Lower leg skin (tissue), 4 donors: ENCODE measurements at regions not wholly inside any gene's neighbourhood (a gene's known extent, or its start where the extent isn't known, plus 50 kb on each side); places are given as distances from the start of the nearest gene placed in this dataset.
A peak's percentile ranks its signal among the peaks of the same experiment; 100 is the strongest.

Experiments
- DNase-seq, 2 donors: peaks; one replicate each; pipeline ENCODE4 v3.0.0-alpha.2; 2019; ENCODE audit warnings: low spot score in 2 of 2
- H3K4me3 ChIP-seq: fragments of 200-600 bp; sonication (generic); 2 replicates; pipeline ENCODE4 v1.5.1; 2017; ENCODE audit warnings: mild to moderate bottlenecking, low read depth; ENCODE audit not compliant: poor library complexity, severe bottlenecking
- CTCF ChIP-seq, 3 donors: fragments of 450-650 bp; IDR thresholded peaks; one replicate each; pipeline ENCODE4 v1.5.1; 2016; ENCODE audit warnings: antibody characterized with exemption in 3 of 3, mild to moderate bottlenecking in 3 of 3, moderate library complexity in 2 of 3
- POLR2A ChIP-seq, 2 donors: fragments of 450-650 bp; IDR thresholded peaks; one replicate each; pipeline ENCODE4 v1.6.1; 2016 to 2017; ENCODE audit warnings: antibody characterized with exemption in 2 of 2, mild to moderate bottlenecking in 1 of 2, moderate library complexity in 1 of 2
- WGBS, 2 donors: methylation state at CpG; one replicate each; pipeline ENCODE4 v1.1.5; 2018; 5-methylcytosine and 5-hydroxymethylcytosine counted together
- intact Hi-C: fragments of 100-400 bp; cut with DNase I; formaldehyde crosslinking; loops from one replicate; pipeline ENCODE4 v1.15.0; 2023; ENCODE audit warnings: low total_unique reads

- intact Hi-C loops = no loop called here
- 72 to 75% methylated on average over 12 to 13 of the region's 13 CpGs for WGBS, 2 donors
- DNase-seq = peak in 1 of 2 donors; percentile 62
- no peak overlapping the region for H3K4me3 ChIP-seq
- no peak for TF ChIP-seq POLR2A (IDR thresholded peaks at IDR 0.05)
- TF ChIP-seq CTCF (IDR thresholded peaks at IDR 0.05) = no peak
These were observed 51.7 kb upstream of the NANOS1 start for GRCh38 chr10:118977835-118978234.

GRCh38 chr10:118978316-118978997 lies 51.1 kb upstream of the NANOS1 start:
- 90 to 92% methylated on average over 10 to 14 of the region's 14 CpGs for WGBS, 2 donors
- no peak overlapping the region for H3K4me3 ChIP-seq
- TF ChIP-seq CTCF (IDR thresholded peaks at IDR 0.05) = no peak
- TF ChIP-seq POLR2A (IDR thresholded peaks at IDR 0.05) = no peak
- intact Hi-C loops = no loop called here
- peak in 1 of 2 donors; percentile 68 for DNase-seq

GRCh38 chr10:118978998-118979350 lies 50.5 kb upstream of the NANOS1 start:
- intact Hi-C loops = no loop called here
- TF ChIP-seq CTCF (IDR thresholded peaks at IDR 0.05) (no peak), POLR2A (IDR thresholded peaks at IDR 0.05) (no peak)
- no peak overlapping the region for H3K4me3 ChIP-seq
- DNase-seq = peak in 1 of 2 donors; percentile 39
- 96 to 97% methylated on average over 6 of the region's 6 CpGs for WGBS, 2 donors

GRCh38 chr10:118979661-118980060 lies 49.9 kb upstream of the NANOS1 start:
- TF ChIP-seq POLR2A (IDR thresholded peaks at IDR 0.05) = no peak
- TF ChIP-seq CTCF (IDR thresholded peaks at IDR 0.05) = no peak
- WGBS, 2 donors = 91 to 94% methylated on average over 8 of the region's 8 CpGs
- no peak overlapping the region for H3K4me3 ChIP-seq
- DNase-seq = peak in 1 of 2 donors; percentile 62
- intact Hi-C loops = no loop called here
